Mucosa of descending colon (tissue), 3 donors: ENCODE measurements at regions not wholly inside any gene's neighbourhood (a gene's known extent, or its start where the extent isn't known, plus 50 kb on each side); places are given as distances from the start of the nearest gene placed in this dataset.
"Not testable (repeated sequence)": the region's sequence is repeated elsewhere in the genome, so short reads cannot be mapped to it uniquely, and the experiment has no call there.

ENCODE experiments used
- ATAC-seq: fragments of 200-7000 bp; cut with Tn5 transposase; one replicate; pipeline ENCODE4 v1.9.1; 2020; ENCODE audit warnings: mild to moderate bottlenecking, moderate library complexity
- DNase-seq, 3 donors: peaks; one replicate each; pipeline ENCODE4 v3.0.0-alpha.2; 2020
- H3K36me3 ChIP-seq: fragments of 200-600 bp; one replicate; pipeline ENCODE4 v1.8.0; 2021; ENCODE audit warnings: low read depth, mild to moderate bottlenecking
- H3K4me1 ChIP-seq: fragments of 200-600 bp; one replicate; pipeline ENCODE4 v1.8.0; 2021; ENCODE audit warnings: low read depth, mild to moderate bottlenecking
- H3K4me3 ChIP-seq: fragments of 200-600 bp; one replicate; pipeline ENCODE4 v1.8.0; 2021; ENCODE audit warnings: mild to moderate bottlenecking
- H3K9me3 ChIP-seq: fragments of 200-600 bp; one replicate; pipeline ENCODE4 v1.8.0; 2021; ENCODE audit warnings: mild to moderate bottlenecking
- CTCF ChIP-seq: fragments of 200-600 bp; IDR thresholded peaks from one replicate; pipeline ENCODE4 v1.8.0; 2022; ENCODE audit warnings: antibody characterized with exemption, mild to moderate bottlenecking
- intact Hi-C, 2 donors: fragments of 100-400 bp; cut with DNase I in 1 of 2; cut with micrococcal nuclease in 1 of 2; formaldehyde crosslinking; loops; one replicate each; pipeline versions ENCODE4 v1.11.0 to v1.11.1; 2022; cut with DNase I, micrococcal nuclease
- donor health status: DM: no; HTN: no; CAD: no; lungs with moderate emphysema.
- donor health status: DM: no; HTN: no; CAD: no.
- donor health status: DM: no; HTN: yes; CAD: no.

GRCh38 chr4:179344861-179345260 lies 1902.6 kb upstream of the AGA start:
- Histone ChIP-seq H3K4me3 (no peak overlapping the region), H3K36me3 (no peaks in the 10 kb centered on the region), H3K9me3 (no peaks in the 10 kb centered on the region), H3K4me1 (no peaks in the 10 kb centered on the region)
- intact Hi-C loops, result no loop called here
- ATAC-seq, result no peak
- DNase-seq, result no peak
- TF ChIP-seq CTCF, result no peak

GRCh38 chr4:179352221-179352620 lies 1910.0 kb upstream of the AGA start:
- no peak for DNase-seq
- Histone ChIP-seq H3K36me3 (no peaks in the 10 kb centered on the region), H3K4me1 (no peaks in the 10 kb centered on the region), H3K4me3 (no peak overlapping the region), H3K9me3 (no peaks in the 10 kb centered on the region)
- no peak for ATAC-seq
- intact Hi-C loops, result no loop called here
- TF ChIP-seq CTCF, result no peak

GRCh38 chr4:179353786-179354185 lies 1911.5 kb upstream of the AGA start:
- no peaks in the 10 kb centered on the region for H3K4me1 ChIP-seq
- H3K9me3 ChIP-seq, result no peaks in the 10 kb centered on the region
- no peak overlapping the region for H3K4me3 ChIP-seq
- ATAC-seq, result no peak
- H3K36me3 ChIP-seq, result no peaks in the 10 kb centered on the region
- intact Hi-C loops, result no loop called here
- DNase-seq, result no peak
- no peak for TF ChIP-seq CTCF

GRCh38 chr4:179361978-179362486 lies 1919.8 kb upstream of the AGA start:
- no peak for TF ChIP-seq CTCF
- intact Hi-C loops, result no loop called here
- H3K4me3 ChIP-seq, result no peak overlapping the region
- H3K36me3 ChIP-seq, result no peaks in the 10 kb centered on the region
- no peaks in the 10 kb centered on the region for H3K9me3 ChIP-seq
- DNase-seq (no peak), ATAC-seq (no peak)
- H3K4me1 ChIP-seq, result no peaks in the 10 kb centered on the region

GRCh38 chr4:179365932-179366331 lies 1923.7 kb upstream of the AGA start:
- DNase-seq, H3K4me1 ChIP-seq, intact Hi-C loops, H3K4me3 ChIP-seq, H3K36me3 ChIP-seq, ATAC-seq, H3K9me3 ChIP-seq: not testable (repeated sequence)

GRCh38 chr4:179372242-179372641 lies 1930.0 kb upstream of the AGA start:
- no peak for ATAC-seq
- no peaks in the 10 kb centered on the region for H3K36me3 ChIP-seq
- no peaks in the 10 kb centered on the region for H3K4me1 ChIP-seq
- DNase-seq, result no peak
- intact Hi-C loops, result no loop called here
- H3K4me3 ChIP-seq, result no peak overlapping the region
- TF ChIP-seq CTCF, result no peak
- no peaks in the 10 kb centered on the region for H3K9me3 ChIP-seq
